CD14-positive monocyte (primary cell): ENCODE measurements at regions not wholly inside any gene's neighbourhood (a gene's known extent, or its start where the extent isn't known, plus 50 kb on each side); places are given as distances from the start of the nearest gene placed in this dataset.
"Not testable (repeated sequence)": the region's sequence is repeated elsewhere in the genome, so short reads cannot be mapped to it uniquely, and the experiment has no call there.

Experiments
- DNase-seq, 3 donors: peaks; one replicate each; pipeline ENCODE4 v3.0.0-alpha.2; 2011 to 2022
- H2AFZ ChIP-seq: 2 replicates; pipeline ENCODE4 v1.6.0; 2012; ENCODE audit warnings: mild to moderate bottlenecking, low read depth, low read length, inconsistent platforms; ENCODE audit not compliant: insufficient read depth, poor library complexity, severe bottlenecking
- H3K27ac ChIP-seq, 2 donors: 1 replicate in 1 of 2; 2 replicates in 1 of 2; pipeline ENCODE4 v1.5.1; 2012 to 2013; ENCODE audit warnings: low read length in 2 of 2, control low read depth in 1 of 2, inconsistent platforms in 1 of 2, low read depth in 1 of 2, mild to moderate bottlenecking in 1 of 2
- H3K27me3 ChIP-seq, 2 donors: one replicate each; pipeline versions ENCODE4 v1.6.0 to v1.6.1; 2011 to 2013; ENCODE audit warnings: low read length in 2 of 2; ENCODE audit not compliant: control insufficient read depth in 2 of 2, insufficient read depth in 2 of 2
- H3K36me3 ChIP-seq, 2 donors: replicated peaks in 1 of 2; 1 replicate in 1 of 2; 2 replicates in 1 of 2; pipeline versions ENCODE4 v1.5.1 to v1.6.1; 2012 to 2013; ENCODE audit warnings: low read length in 2 of 2, control low read depth in 1 of 2, inconsistent platforms in 1 of 2, mild to moderate bottlenecking in 1 of 2; ENCODE audit not compliant: insufficient read depth in 2 of 2, control insufficient read depth in 1 of 2
- H3K4me1 ChIP-seq, 2 donors: 1 replicate in 1 of 2; 2 replicates in 1 of 2; pipeline versions ENCODE4 v1.5.1 to v1.6.1; 2012 to 2013; ENCODE audit warnings: low read length in 2 of 2, control low read depth in 1 of 2, inconsistent platforms in 1 of 2, mild to moderate bottlenecking in 1 of 2, moderate library complexity in 1 of 2; ENCODE audit not compliant: insufficient read depth in 2 of 2, control insufficient read depth in 1 of 2
- H3K4me2 ChIP-seq: replicated peaks from 2 replicates; pipeline ENCODE3; 2012; ENCODE audit warnings: low read length, moderate library complexity, mild to moderate bottlenecking; ENCODE audit not compliant: poor library complexity, severe bottlenecking; ENCODE audit errors: extremely low read depth
- H3K4me3 ChIP-seq, 3 experiments: fragments of 200-600 bp in 1 of 3; sonication (generic) in 1 of 3; replicated peaks in 1 of 3; 1 replicate in 2 of 3; 2 replicates in 1 of 3; pipeline ENCODE4 v1.5.1; 2011 to 2013; ENCODE audit warnings: low read length in 3 of 3, mild to moderate bottlenecking in 3 of 3, control low read depth in 2 of 3, low read depth in 2 of 3, inconsistent platforms in 1 of 3, moderate library complexity in 1 of 3
- H3K79me2 ChIP-seq: 2 replicates; pipeline ENCODE4 v1.6.0; 2012; ENCODE audit warnings: mild to moderate bottlenecking, control low read depth, inconsistent platforms, low read length, moderate library complexity; ENCODE audit not compliant: insufficient read depth
- H3K9ac ChIP-seq: 2 replicates; pipeline ENCODE4 v1.6.0; 2017; ENCODE audit warnings: low read length, mild to moderate bottlenecking; ENCODE audit not compliant: insufficient read depth, poor library complexity, severe bottlenecking
- H3K9me3 ChIP-seq, 2 donors: replicated peaks in 1 of 2; 1 replicate in 1 of 2; 2 replicates in 1 of 2; pipeline versions ENCODE4 v1.5.1 to v1.6.1; 2012 to 2013; ENCODE audit warnings: low read length in 2 of 2, control low read depth in 1 of 2; ENCODE audit not compliant: control insufficient read depth in 1 of 2, insufficient read depth in 1 of 2
- H4K20me1 ChIP-seq: 2 replicates; pipeline ENCODE4 v1.6.0; 2012; ENCODE audit warnings: mild to moderate bottlenecking, low read length, control low read depth, moderate library complexity; ENCODE audit not compliant: insufficient read depth
- H3K27ac Mint-ChIP-seq, 7 donors: one replicate each; pipeline ENCODE4 v1.8.0; 2020; ENCODE audit warnings: mild to moderate bottlenecking in 7 of 7, mixed read lengths in 7 of 7, moderate library complexity in 6 of 7, inconsistent platforms in 2 of 7
- H3K27me3 Mint-ChIP-seq, 3 donors: one replicate each; pipeline ENCODE4 v1.8.0; 2021 to 2022; ENCODE audit warnings: low read depth in 3 of 3, mild to moderate bottlenecking in 3 of 3, mixed read lengths in 3 of 3, moderate library complexity in 3 of 3, inconsistent platforms in 1 of 3
- H3K36me3 Mint-ChIP-seq, 2 donors: one replicate each; pipeline ENCODE4 v1.8.0; 2020; ENCODE audit warnings: mixed read lengths in 2 of 2, inconsistent platforms in 1 of 2, mild to moderate bottlenecking in 1 of 2
- H3K4me1 Mint-ChIP-seq: one replicate; pipeline ENCODE4 v1.8.0; 2020; ENCODE audit warnings: mild to moderate bottlenecking, mixed read lengths
- H3K4me3 Mint-ChIP-seq, 2 donors: one replicate each; pipeline ENCODE4 v1.8.0; 2020; ENCODE audit warnings: mild to moderate bottlenecking in 2 of 2, mixed read lengths in 2 of 2, moderate library complexity in 1 of 2
- H3K9me3 Mint-ChIP-seq, 7 donors: one replicate each; pipeline ENCODE4 v1.8.0; 2020 to 2022; ENCODE audit warnings: mixed read lengths in 7 of 7, mild to moderate bottlenecking in 6 of 7, moderate library complexity in 6 of 7, inconsistent platforms in 2 of 7
- CTCF ChIP-seq: fragments of 200-600 bp; IDR thresholded peaks from one replicate; pipeline ENCODE4 v1.8.0; 2022; ENCODE audit warnings: antibody characterized with exemption, mild to moderate bottlenecking
- WGBS: methylation state at CpG from one replicate; pipeline ENCODE4 v1.1.5; 2013; ENCODE audit warnings: missing lambda C conversion rate; ENCODE audit not compliant: insufficient coverage; 5-methylcytosine and 5-hydroxymethylcytosine counted together
- intact Hi-C, 2 donors: fragments of 100-400 bp; cut with micrococcal nuclease; formaldehyde crosslinking; loops; one replicate each; pipeline versions ENCODE4 v1.15.0 to v1.15.1; 2023

GRCh38 chr1:207261971-207262370, 59.5 kb upstream of the CD55 start:
- Histone ChIP-seq H3K4me2 (no peak overlapping the region), H3K79me2 (no peaks in the 10 kb centered on the region), H3K4me1 (peaks cover 0 to 6% of the 10 kb centered on the region in 2 donors), H2AFZ (no peak overlapping the region), H3K36me3 (no peaks in the 10 kb centered on the region), H3K27me3 (no peaks in the 10 kb centered on the region), H3K4me3 (no peak overlapping the region), H4K20me1 (no peaks in the 10 kb centered on the region), H3K9me3 (no peaks in the 10 kb centered on the region), H3K9ac (no peak overlapping the region), H3K27ac (no peak overlapping the region)
- Mint-ChIP-seq H3K27me3 (peaks cover 0 to 4% (median 2%) of the 10 kb centered on the region in 3 donors), H3K4me1 (peaks cover 18% of the 10 kb centered on the region), H3K9me3 (peaks cover 0 to 10% (median 5%) of the 10 kb centered on the region in 7 donors), H3K27ac (peak overlapping the region in 2 of 7 donors; percentile 12 to 46), H3K36me3 (peaks cover 2 to 3% of the 10 kb centered on the region in 2 donors), H3K4me3 (no peak overlapping the region)
- DNase-seq, result no peak
- TF ChIP-seq CTCF, result no peak
- intact Hi-C loops, result no loop called here

GRCh38 chr1:207262891-207263290, 58.6 kb upstream of the CD55 start:
- H3K9ac ChIP-seq, H3K9me3 Mint-ChIP-seq, H3K36me3 Mint-ChIP-seq, H2AFZ ChIP-seq, H3K4me3 Mint-ChIP-seq, H3K27ac ChIP-seq, intact Hi-C loops, H3K27me3 Mint-ChIP-seq, H3K4me3 ChIP-seq, H3K36me3 ChIP-seq, H3K4me1 ChIP-seq, H3K27me3 ChIP-seq, H3K4me2 ChIP-seq, H4K20me1 ChIP-seq, DNase-seq, H3K79me2 ChIP-seq, H3K9me3 ChIP-seq: not testable (repeated sequence)
- WGBS, result no CpG with 5 or more reads among the region's 3 CpGs
- peaks cover 12% of the 10 kb centered on the region for H3K4me1 Mint-ChIP-seq
- H3K27ac Mint-ChIP-seq, result peak overlapping the region in 3 of 7 donors; percentile 18 to 58 (median 32)
